ENCODE measurements at regions not wholly inside any gene's neighbourhood (a gene's known extent, or its start where the extent isn't known, plus 50 kb on each side); places are given as distances from the start of the nearest gene placed in this dataset.

GRCh38 chr5:3346111-3346820 lies 249.4 kb upstream of the IRX1 start:
- no peak overlapping the region for H3K27ac ChIP-seq (ENCODE audit: low read length in 2 of 2)
- H4K20me1 ChIP-seq (ENCODE audit: control insufficient read depth, insufficient read depth, low read length, poor library complexity, severe bottlenecking), result no peaks in the 10 kb centered on the region
- Mint-ChIP-seq H3K27ac (no peak overlapping the region), H3K9me3 (ENCODE audit: insufficient read depth) (peaks cover 5% of the 10 kb centered on the region), H3K4me3 (no peak overlapping the region), H3K4me1 (no peaks in the 10 kb centered on the region), H3K27me3 (no peaks in the 10 kb centered on the region)
- WGBS (ENCODE audit: insufficient coverage), result 85% methylated on average over 19 of the region's 26 CpGs
- no peaks in the 10 kb centered on the region for H3K36me3 ChIP-seq (replicated peaks in 1 of 2; ENCODE audit: control extremely low read depth in 1 of 2, control insufficient read depth in 1 of 2, extremely low read depth in 1 of 2, insufficient read depth in 2 of 2, low read length in 1 of 2)
- H3K79me2 ChIP-seq (ENCODE audit: control insufficient read depth, insufficient read depth, low read length), result no peaks in the 10 kb centered on the region
- DNase-seq (no peak), ATAC-seq (ENCODE audit: low read depth) (no peak)
- H3K4me3 ChIP-seq (ENCODE audit: control extremely low read depth in 1 of 5, extremely low read depth in 1 of 5, insufficient read depth in 1 of 5, low read depth in 2 of 5, low read length in 4 of 5), result no peak overlapping the region
- ChIA-PET POLR2A (no interaction called here), CTCF (no interaction called here)
- no peaks in the 10 kb centered on the region for H3K4me1 ChIP-seq (ENCODE audit: control insufficient read depth in 2 of 2, insufficient read depth in 2 of 2, low read length in 2 of 2)
- no peak overlapping the region for H3K9ac ChIP-seq (ENCODE audit: low read length)
- H3K4me2 ChIP-seq (replicated peaks; ENCODE audit: low read depth, low read length, poor library complexity, severe bottlenecking), result no peak overlapping the region
- intact Hi-C loops (cut with micrococcal nuclease), result no loop called here
- H3K9me3 ChIP-seq (ENCODE audit: control extremely low read depth in 1 of 3, control insufficient read depth in 2 of 3, insufficient read depth in 1 of 3, low read length in 2 of 3), result peaks cover 0 to 46% (median 0%) of the 10 kb centered on the region in 3 donors
- no peaks in the 10 kb centered on the region for H3K27me3 ChIP-seq (replicated peaks in 1 of 4; ENCODE audit: control extremely low read depth in 1 of 4, control insufficient read depth in 3 of 4, insufficient read depth in 4 of 4, low read length in 3 of 4)
- TF ChIP-seq EZH2 (IDR thresholded peaks at IDR 0.05; ENCODE audit: borderline replicate concordance, insufficient read depth, low read depth, low read length, poor library complexity, severe bottlenecking), result no peak
- TF ChIP-seq, protein P1, sequence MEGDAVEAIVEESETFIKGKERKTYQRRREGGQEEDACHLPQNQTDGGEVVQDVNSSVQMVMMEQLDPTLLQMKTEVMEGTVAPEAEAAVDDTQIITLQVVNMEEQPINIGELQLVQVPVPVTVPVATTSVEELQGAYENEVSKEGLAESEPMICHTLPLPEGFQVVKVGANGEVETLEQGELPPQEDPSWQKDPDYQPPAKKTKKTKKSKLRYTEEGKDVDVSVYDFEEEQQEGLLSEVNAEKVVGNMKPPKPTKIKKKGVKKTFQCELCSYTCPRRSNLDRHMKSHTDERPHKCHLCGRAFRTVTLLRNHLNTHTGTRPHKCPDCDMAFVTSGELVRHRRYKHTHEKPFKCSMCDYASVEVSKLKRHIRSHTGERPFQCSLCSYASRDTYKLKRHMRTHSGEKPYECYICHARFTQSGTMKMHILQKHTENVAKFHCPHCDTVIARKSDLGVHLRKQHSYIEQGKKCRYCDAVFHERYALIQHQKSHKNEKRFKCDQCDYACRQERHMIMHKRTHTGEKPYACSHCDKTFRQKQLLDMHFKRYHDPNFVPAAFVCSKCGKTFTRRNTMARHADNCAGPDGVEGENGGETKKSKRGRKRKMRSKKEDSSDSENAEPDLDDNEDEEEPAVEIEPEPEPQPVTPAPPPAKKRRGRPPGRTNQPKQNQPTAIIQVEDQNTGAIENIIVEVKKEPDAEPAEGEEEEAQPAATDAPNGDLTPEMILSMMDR (IDR thresholded peaks at IDR 0.05), result no peak
- H2AFZ ChIP-seq (ENCODE audit: insufficient read depth, low read depth, low read length, poor library complexity, severe bottlenecking), result no peak overlapping the region

GRCh38 chr5:3345195-3345594 lies 250.4 kb upstream of the IRX1 start:
- H3K9ac ChIP-seq (ENCODE audit: low read length), result no peak overlapping the region
- H3K4me2 ChIP-seq (replicated peaks; ENCODE audit: low read depth, low read length, poor library complexity, severe bottlenecking), result no peak overlapping the region
- H3K36me3 ChIP-seq (replicated peaks in 1 of 2; ENCODE audit: control extremely low read depth in 1 of 2, control insufficient read depth in 1 of 2, extremely low read depth in 1 of 2, insufficient read depth in 2 of 2, low read length in 1 of 2), result no peaks in the 10 kb centered on the region
- CTCF ChIA-PET, result no interaction called here
- no peaks in the 10 kb centered on the region for H3K79me2 ChIP-seq (ENCODE audit: control insufficient read depth, insufficient read depth, low read length)
- peaks cover 0 to 42% (median 0%) of the 10 kb centered on the region in 3 donors for H3K9me3 ChIP-seq (ENCODE audit: control extremely low read depth in 1 of 3, control insufficient read depth in 2 of 3, insufficient read depth in 1 of 3, low read length in 2 of 3)
- 85% methylated on average over 5 of the region's 8 CpGs for WGBS (ENCODE audit: insufficient coverage)
- H3K4me1 ChIP-seq (ENCODE audit: control insufficient read depth in 2 of 2, insufficient read depth in 2 of 2, low read length in 2 of 2), result no peaks in the 10 kb centered on the region
- H3K27me3 Mint-ChIP-seq, result no peaks in the 10 kb centered on the region
- H3K4me1 Mint-ChIP-seq, result no peaks in the 10 kb centered on the region
- H3K27ac Mint-ChIP-seq, result no peak overlapping the region
- TF ChIP-seq EZH2 (IDR thresholded peaks at IDR 0.05; ENCODE audit: borderline replicate concordance, insufficient read depth, low read depth, low read length, poor library complexity, severe bottlenecking), result no peak
- TF ChIP-seq, protein P1 (IDR thresholded peaks at IDR 0.05), result no peak
- no peak overlapping the region for H3K4me3 ChIP-seq (ENCODE audit: control extremely low read depth in 1 of 5, extremely low read depth in 1 of 5, insufficient read depth in 1 of 5, low read depth in 2 of 5, low read length in 4 of 5)
- no peak overlapping the region for H3K27ac ChIP-seq (ENCODE audit: low read length in 2 of 2)
- H3K9me3 Mint-ChIP-seq (ENCODE audit: insufficient read depth), result peaks cover 5% of the 10 kb centered on the region
- H4K20me1 ChIP-seq (ENCODE audit: control insufficient read depth, insufficient read depth, low read length, poor library complexity, severe bottlenecking), result no peaks in the 10 kb centered on the region
- POLR2A ChIA-PET, result no interaction called here
- H2AFZ ChIP-seq (ENCODE audit: insufficient read depth, low read depth, low read length, poor library complexity, severe bottlenecking), result no peak overlapping the region
- no peaks in the 10 kb centered on the region for H3K27me3 ChIP-seq (replicated peaks in 1 of 4; ENCODE audit: control extremely low read depth in 1 of 4, control insufficient read depth in 3 of 4, insufficient read depth in 4 of 4, low read length in 3 of 4)
- DNase-seq, result no peak
- ATAC-seq (ENCODE audit: low read depth), result no peak
- intact Hi-C loops (cut with micrococcal nuclease), result no loop called here
- no peak overlapping the region for H3K4me3 Mint-ChIP-seq
